KMS-11 (cell line): ENCODE measurements at regions not wholly inside any gene's neighbourhood (a gene's known extent, or its start where the extent isn't known, plus 50 kb on each side); places are given as distances from the start of the nearest gene placed in this dataset.

Experiments
- H2AFZ ChIP-seq: fragments of 200-600 bp; sonication (generic); 2 replicates; pipeline ENCODE4 v1.6.1; 2016; ENCODE audit warnings: antibody characterized with exemption, mixed run types, low read depth
- H3K27ac ChIP-seq: fragments of 200-600 bp; sonication (generic); 2 replicates; pipeline ENCODE4 v1.6.1; 2016; ENCODE audit warnings: mild to moderate bottlenecking, mixed run types
- H3K27me3 ChIP-seq: fragments of 200-600 bp; sonication (generic); 2 replicates; pipeline ENCODE4 v1.6.1; 2017; ENCODE audit warnings: mild to moderate bottlenecking, low read depth, mixed run types, moderate library complexity; ENCODE audit not compliant: insufficient read depth
- H3K36me3 ChIP-seq: fragments of 200-600 bp; sonication (generic); 2 replicates; pipeline ENCODE4 v1.6.1; 2017; ENCODE audit warnings: mild to moderate bottlenecking, mixed run types; ENCODE audit not compliant: insufficient read depth
- H3K4me1 ChIP-seq: fragments of 200-600 bp; sonication (generic); 2 replicates; pipeline ENCODE4 v1.6.1; 2016; ENCODE audit warnings: mild to moderate bottlenecking, low read depth, mixed run types; ENCODE audit not compliant: poor library complexity, severe bottlenecking
- H3K4me2 ChIP-seq: fragments of 200-600 bp; sonication (generic); 2 replicates; pipeline ENCODE4 v1.7.0; 2016; ENCODE audit warnings: mild to moderate bottlenecking, mixed run types
- H3K4me3 ChIP-seq: fragments of 200-600 bp; sonication (generic); IDR thresholded peaks from 2 replicates; pipeline ENCODE4 v1.6.1; 2017; ENCODE audit warnings: low read depth, low read length, mixed read lengths; ENCODE audit not compliant: insufficient read depth
- H3K79me2 ChIP-seq: fragments of 200-600 bp; sonication (generic); 2 replicates; pipeline ENCODE4 v1.6.1; 2016; ENCODE audit warnings: low read depth, mixed run types; ENCODE audit not compliant: insufficient read depth
- H3K9ac ChIP-seq: fragments of 200-600 bp; sonication (generic); 2 replicates; pipeline ENCODE4 v1.6.1; 2016; ENCODE audit warnings: mild to moderate bottlenecking, mixed run types
- H4K20me1 ChIP-seq: fragments of 200-600 bp; sonication (generic); 2 replicates; pipeline ENCODE4 v1.6.1; 2016; ENCODE audit warnings: mild to moderate bottlenecking, mixed run types; ENCODE audit not compliant: insufficient read depth
- TF ChIP-seq, protein P1 (sequence below): fragments of 200-600 bp; sonication (generic); conservative IDR thresholded peaks from 2 replicates; pipeline ENCODE4 v1.6.1; 2017; ENCODE audit warnings: low read depth, mild to moderate bottlenecking, antibody characterized with exemption, low read length, moderate library complexity, mixed read lengths

DNA sequence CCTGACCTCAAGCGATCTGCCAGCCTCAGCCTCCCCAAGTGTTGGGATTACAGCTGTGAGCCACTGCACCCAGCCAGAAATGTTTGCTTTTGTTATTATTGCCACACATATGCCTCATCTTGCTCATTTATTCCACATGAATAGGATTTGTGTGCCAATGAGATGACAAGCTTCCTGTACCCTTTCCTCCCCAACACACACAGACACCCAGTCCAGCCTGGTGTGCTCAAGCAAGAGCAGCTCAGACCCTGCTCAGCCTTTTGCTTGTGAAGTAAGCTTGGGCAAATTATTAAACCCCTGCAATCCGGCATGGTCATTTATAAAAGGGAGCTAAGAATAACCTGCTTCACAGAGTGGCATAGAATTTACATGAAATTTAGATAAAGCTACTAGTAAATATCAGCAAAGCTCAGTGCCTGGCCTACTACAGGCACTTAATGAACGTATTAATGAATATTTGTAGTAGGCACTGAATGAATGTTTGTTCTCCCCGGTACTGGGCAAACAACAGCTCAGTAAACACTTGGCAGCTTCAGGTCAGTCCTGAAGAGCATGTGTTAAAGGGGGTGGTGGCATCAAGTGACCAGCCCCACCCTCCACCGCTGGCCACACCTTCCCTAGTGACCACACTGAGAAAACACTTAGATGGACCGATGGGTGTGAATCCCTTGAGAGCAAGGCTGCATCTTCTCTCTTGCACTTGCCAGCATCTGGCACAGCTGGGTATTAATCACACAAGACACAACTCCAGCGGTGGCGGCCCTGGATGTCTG lies 280.2 kb downstream of the SRBD1 start:
- Histone ChIP-seq H3K4me2 (no peak overlapping the region), H3K79me2 (no peaks in the 10 kb centered on the region), H3K36me3 (no peaks in the 10 kb centered on the region), H3K4me3 (no peak overlapping the region), H3K27me3 (no peaks in the 10 kb centered on the region), H3K27ac (no peak overlapping the region), H2AFZ (no peak overlapping the region), H3K4me1 (no peaks in the 10 kb centered on the region), H4K20me1 (no peaks in the 10 kb centered on the region), H3K9ac (no peak overlapping the region)
- TF ChIP-seq, protein P1, sequence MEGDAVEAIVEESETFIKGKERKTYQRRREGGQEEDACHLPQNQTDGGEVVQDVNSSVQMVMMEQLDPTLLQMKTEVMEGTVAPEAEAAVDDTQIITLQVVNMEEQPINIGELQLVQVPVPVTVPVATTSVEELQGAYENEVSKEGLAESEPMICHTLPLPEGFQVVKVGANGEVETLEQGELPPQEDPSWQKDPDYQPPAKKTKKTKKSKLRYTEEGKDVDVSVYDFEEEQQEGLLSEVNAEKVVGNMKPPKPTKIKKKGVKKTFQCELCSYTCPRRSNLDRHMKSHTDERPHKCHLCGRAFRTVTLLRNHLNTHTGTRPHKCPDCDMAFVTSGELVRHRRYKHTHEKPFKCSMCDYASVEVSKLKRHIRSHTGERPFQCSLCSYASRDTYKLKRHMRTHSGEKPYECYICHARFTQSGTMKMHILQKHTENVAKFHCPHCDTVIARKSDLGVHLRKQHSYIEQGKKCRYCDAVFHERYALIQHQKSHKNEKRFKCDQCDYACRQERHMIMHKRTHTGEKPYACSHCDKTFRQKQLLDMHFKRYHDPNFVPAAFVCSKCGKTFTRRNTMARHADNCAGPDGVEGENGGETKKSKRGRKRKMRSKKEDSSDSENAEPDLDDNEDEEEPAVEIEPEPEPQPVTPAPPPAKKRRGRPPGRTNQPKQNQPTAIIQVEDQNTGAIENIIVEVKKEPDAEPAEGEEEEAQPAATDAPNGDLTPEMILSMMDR: no peak

DNA sequence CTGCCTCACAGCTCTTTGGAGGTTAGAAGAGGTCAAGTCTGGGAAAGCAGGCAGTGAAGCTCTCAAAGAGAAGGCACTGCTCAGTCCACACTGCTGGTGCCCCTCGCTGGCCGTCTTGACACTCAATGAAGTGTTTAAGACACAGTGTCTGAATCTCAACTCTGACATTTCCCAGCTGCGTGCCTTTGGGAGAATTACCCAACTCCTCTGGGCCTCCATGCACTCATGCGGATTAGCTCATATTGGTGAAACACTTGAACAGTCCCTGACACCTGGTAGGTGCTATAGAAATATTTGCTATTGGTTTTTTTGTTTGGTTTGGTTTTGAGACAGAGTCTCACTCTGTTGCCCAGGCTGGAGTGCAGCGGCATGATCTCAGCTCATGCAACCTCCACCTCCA lies 281.0 kb downstream of the SRBD1 start:
- Histone ChIP-seq H3K27ac (no peak overlapping the region), H2AFZ (no peak overlapping the region), H3K36me3 (no peaks in the 10 kb centered on the region), H3K4me1 (no peaks in the 10 kb centered on the region), H4K20me1 (no peaks in the 10 kb centered on the region), H3K27me3 (no peaks in the 10 kb centered on the region), H3K4me3 (no peak overlapping the region), H3K9ac (no peak overlapping the region), H3K4me2 (no peak overlapping the region), H3K79me2 (no peaks in the 10 kb centered on the region)
- TF ChIP-seq, protein P1: no peak

DNA sequence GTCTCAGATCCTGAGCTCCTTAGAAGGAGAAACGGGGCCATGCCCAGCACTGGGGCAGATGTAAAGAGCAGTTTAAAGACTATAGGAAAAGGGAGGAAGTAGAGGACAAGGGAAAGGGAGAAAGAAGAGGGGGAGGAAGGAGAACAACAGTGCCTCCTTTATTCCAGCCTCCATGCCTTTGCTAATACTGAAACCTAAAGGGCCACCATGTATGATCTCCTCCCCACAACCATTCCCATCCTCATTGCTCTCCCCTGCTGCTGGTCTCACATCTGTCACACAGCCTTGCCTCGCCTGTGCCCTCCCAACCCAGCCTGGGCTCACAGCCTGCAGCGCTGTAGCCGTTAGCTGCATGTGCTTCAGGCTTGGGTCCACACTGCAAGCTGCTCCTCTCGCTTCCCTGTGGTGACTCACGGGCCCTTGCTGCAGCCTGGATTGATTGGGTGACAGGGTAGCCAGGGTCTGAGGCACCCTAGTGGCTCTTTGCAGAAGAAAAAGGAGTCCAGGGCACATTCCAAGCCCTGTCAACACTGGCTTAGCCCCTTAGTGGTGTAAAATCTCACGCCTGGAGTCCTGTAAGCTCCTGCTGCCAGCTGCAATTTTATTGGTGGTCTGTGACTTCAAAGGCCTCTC lies 281.9 kb downstream of the SRBD1 start:
- no peaks in the 10 kb centered on the region for H3K27me3 ChIP-seq
- no peak overlapping the region for H2AFZ ChIP-seq
- H3K27ac ChIP-seq: no peak overlapping the region
- H3K36me3 ChIP-seq: no peaks in the 10 kb centered on the region
- TF ChIP-seq, protein P1: no peak
- H3K9ac ChIP-seq: no peak overlapping the region
- H3K4me2 ChIP-seq: no peak overlapping the region
- no peaks in the 10 kb centered on the region for H4K20me1 ChIP-seq
- H3K4me1 ChIP-seq: no peaks in the 10 kb centered on the region
- H3K79me2 ChIP-seq: no peaks in the 10 kb centered on the region
- H3K4me3 ChIP-seq: no peak overlapping the region

DNA sequence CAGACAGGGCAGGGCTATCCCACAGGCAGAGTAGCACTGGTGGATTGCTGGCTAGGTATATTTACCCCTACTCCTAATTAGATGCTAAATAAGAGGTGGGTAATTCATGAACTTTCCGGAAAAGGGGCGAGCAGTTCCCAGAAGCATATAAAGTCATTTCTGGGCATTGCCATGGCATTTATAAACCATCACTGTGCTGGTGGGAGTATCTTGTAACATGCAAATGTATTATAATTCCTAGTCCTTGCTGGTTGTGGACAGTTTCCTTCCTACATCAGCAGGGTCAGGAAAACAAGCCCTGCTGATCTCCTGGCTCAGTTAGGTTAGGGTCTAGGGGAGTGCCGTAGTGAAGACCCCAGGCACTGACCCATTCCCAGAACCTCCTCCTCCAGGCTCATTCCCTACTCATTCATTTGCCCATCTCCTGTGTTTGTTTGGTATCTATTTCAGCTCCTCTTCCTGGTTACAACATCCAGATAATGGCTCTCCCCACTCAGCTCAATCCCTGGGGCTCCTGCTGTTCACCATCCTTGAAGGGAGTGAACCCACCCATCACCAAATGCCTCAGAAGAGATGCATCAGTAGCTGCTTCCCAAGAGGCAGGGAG lies 282.7 kb downstream of the SRBD1 start:
- H3K27ac ChIP-seq: no peak overlapping the region
- H3K9ac ChIP-seq: no peak overlapping the region
- H2AFZ ChIP-seq: no peak overlapping the region
- H3K36me3 ChIP-seq: no peaks in the 10 kb centered on the region
- TF ChIP-seq, protein P1: no peak
- no peaks in the 10 kb centered on the region for H3K4me1 ChIP-seq
- no peak overlapping the region for H3K4me2 ChIP-seq
- no peak overlapping the region for H3K4me3 ChIP-seq
- H3K27me3 ChIP-seq: no peaks in the 10 kb centered on the region
- no peaks in the 10 kb centered on the region for H3K79me2 ChIP-seq
- H4K20me1 ChIP-seq: no peaks in the 10 kb centered on the region
